ENCODE measurements at regions not wholly inside any gene's neighbourhood (a gene's known extent, or its start where the extent isn't known, plus 50 kb on each side); places are given as distances from the start of the nearest gene placed in this dataset.

DNA sequence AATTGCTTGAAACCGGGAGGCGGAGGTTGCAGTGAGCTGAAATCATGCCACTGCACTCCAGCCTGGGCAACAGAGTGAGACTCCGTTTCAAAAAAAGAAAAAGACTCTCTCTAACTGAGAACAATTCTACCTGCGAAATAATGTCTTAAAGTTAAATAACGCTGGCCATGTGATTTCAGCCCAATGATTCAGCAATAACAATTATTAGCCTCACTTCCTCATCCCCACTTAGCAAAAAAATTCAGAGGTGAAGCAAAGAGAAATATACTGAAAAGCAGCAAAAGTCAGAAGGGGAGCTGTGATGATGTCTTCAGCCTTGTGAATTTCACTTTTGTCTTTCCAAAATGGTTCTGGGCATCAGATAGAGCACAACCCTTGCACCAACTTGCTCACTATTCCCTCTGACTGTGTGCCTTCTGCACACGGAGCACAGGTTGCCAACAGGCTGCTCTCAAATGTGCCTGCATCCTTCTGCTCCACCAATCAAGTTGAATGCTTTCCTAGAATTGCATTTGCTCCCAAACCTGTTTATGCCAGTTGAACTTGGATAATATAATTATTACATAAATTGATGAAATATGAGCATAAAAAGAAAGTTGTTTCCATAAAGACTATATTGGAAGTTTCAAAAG, 79.8 kb upstream of the IPO9 start:
- TF ChIP-seq, protein P1, sequence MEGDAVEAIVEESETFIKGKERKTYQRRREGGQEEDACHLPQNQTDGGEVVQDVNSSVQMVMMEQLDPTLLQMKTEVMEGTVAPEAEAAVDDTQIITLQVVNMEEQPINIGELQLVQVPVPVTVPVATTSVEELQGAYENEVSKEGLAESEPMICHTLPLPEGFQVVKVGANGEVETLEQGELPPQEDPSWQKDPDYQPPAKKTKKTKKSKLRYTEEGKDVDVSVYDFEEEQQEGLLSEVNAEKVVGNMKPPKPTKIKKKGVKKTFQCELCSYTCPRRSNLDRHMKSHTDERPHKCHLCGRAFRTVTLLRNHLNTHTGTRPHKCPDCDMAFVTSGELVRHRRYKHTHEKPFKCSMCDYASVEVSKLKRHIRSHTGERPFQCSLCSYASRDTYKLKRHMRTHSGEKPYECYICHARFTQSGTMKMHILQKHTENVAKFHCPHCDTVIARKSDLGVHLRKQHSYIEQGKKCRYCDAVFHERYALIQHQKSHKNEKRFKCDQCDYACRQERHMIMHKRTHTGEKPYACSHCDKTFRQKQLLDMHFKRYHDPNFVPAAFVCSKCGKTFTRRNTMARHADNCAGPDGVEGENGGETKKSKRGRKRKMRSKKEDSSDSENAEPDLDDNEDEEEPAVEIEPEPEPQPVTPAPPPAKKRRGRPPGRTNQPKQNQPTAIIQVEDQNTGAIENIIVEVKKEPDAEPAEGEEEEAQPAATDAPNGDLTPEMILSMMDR (IDR thresholded peaks at IDR 0.05; ENCODE audit: low read depth, low read length, missing input control), result no peak
- TF ChIP-seq, protein P2, sequence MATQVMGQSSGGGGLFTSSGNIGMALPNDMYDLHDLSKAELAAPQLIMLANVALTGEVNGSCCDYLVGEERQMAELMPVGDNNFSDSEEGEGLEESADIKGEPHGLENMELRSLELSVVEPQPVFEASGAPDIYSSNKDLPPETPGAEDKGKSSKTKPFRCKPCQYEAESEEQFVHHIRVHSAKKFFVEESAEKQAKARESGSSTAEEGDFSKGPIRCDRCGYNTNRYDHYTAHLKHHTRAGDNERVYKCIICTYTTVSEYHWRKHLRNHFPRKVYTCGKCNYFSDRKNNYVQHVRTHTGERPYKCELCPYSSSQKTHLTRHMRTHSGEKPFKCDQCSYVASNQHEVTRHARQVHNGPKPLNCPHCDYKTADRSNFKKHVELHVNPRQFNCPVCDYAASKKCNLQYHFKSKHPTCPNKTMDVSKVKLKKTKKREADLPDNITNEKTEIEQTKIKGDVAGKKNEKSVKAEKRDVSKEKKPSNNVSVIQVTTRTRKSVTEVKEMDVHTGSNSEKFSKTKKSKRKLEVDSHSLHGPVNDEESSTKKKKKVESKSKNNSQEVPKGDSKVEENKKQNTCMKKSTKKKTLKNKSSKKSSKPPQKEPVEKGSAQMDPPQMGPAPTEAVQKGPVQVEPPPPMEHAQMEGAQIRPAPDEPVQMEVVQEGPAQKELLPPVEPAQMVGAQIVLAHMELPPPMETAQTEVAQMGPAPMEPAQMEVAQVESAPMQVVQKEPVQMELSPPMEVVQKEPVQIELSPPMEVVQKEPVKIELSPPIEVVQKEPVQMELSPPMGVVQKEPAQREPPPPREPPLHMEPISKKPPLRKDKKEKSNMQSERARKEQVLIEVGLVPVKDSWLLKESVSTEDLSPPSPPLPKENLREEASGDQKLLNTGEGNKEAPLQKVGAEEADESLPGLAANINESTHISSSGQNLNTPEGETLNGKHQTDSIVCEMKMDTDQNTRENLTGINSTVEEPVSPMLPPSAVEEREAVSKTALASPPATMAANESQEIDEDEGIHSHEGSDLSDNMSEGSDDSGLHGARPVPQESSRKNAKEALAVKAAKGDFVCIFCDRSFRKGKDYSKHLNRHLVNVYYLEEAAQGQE (IDR thresholded peaks at IDR 0.05), result no peak
- TF ChIP-seq, protein P3, sequence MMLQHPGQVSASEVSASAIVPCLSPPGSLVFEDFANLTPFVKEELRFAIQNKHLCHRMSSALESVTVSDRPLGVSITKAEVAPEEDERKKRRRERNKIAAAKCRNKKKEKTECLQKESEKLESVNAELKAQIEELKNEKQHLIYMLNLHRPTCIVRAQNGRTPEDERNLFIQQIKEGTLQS (IDR thresholded peaks at IDR 0.05), result no peak
- no peak for TF ChIP-seq GABPA (IDR thresholded peaks at IDR 0.05 in 1 of 2, conservative IDR thresholded peaks at IDR 0.05 in 1 of 2)
- no peak for TF ChIP-seq TAF1 (conservative IDR thresholded peaks at IDR 0.05)
- no peak for TF ChIP-seq JUND (IDR thresholded peaks at IDR 0.05)
- no peak for TF ChIP-seq FOXA1 (IDR thresholded peaks at IDR 0.05)
- TF ChIP-seq YY1 (IDR thresholded peaks at IDR 0.05), result no peak
- no peak for TF ChIP-seq RAD21 (IDR thresholded peaks at IDR 0.05)
- TF ChIP-seq NR2F2 (IDR thresholded peaks at IDR 0.05), result no peak
- TF ChIP-seq ZBTB33 (IDR thresholded peaks at IDR 0.05), result no peak

All from liver (tissue), 3 donors.